ENCODE measurements at regions not wholly inside any gene's neighbourhood (a gene's known extent, or its start where the extent isn't known, plus 50 kb on each side); places are given as distances from the start of the nearest gene placed in this dataset.

DNA sequence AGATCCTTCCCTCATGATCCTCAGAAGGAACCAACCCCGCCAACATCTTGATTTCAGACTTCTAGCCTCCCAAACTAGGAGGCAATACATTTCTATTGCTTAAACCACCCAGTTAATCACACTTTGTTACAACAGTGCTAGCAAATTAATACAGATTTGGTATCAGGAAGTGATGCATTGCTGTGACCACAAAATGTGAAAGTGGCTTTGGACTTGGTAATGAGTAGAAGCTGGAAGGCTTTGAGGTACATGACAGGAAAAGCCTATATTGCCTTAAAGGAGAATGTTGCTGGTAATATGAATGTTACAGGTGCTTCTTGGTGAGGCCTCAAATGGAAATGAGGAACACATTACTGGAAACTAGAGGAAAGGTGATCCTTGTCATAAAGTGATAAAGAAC is 260.3 kb downstream of the SATB2 start:
- no peak overlapping the region for H3K9ac ChIP-seq (ENCODE audit: extremely low read depth, low read length, poor library complexity, severe bottlenecking)
- DNase-seq = no peak
- no peaks in the 10 kb centered on the region for H3K9me3 Mint-ChIP-seq
- TF ChIP-seq CTCF (conservative IDR thresholded peaks at IDR 0.05) = no peak
- no peaks in the 10 kb centered on the region for H3K36me3 ChIP-seq (ENCODE audit: control insufficient read depth, insufficient read depth, low read length)
- H3K27me3 Mint-ChIP-seq (ENCODE audit: insufficient read depth) = no peaks in the 10 kb centered on the region
- no peaks in the 10 kb centered on the region for H3K9me3 ChIP-seq (ENCODE audit: control insufficient read depth, low read length)
- peaks cover 1% of the 10 kb centered on the region for H3K4me1 Mint-ChIP-seq
- H3K4me3 ChIP-seq (ENCODE audit: low read length) = no peak overlapping the region
- H3K4me1 ChIP-seq (ENCODE audit: control insufficient read depth, insufficient read depth, low read length) = no peaks in the 10 kb centered on the region
- H3K27me3 ChIP-seq (ENCODE audit: control insufficient read depth, insufficient read depth, low read length, poor library complexity, severe bottlenecking) = no peaks in the 10 kb centered on the region
- 80 to 100% methylated on average over 1 of the region's 1 CpG for WGBS, 2 experiments (ENCODE audit: insufficient coverage in 1 of 2, insufficient read length in 1 of 2)
- no peak overlapping the region for H3K27ac ChIP-seq (ENCODE audit: low read depth, low read length)
- H3K36me3 Mint-ChIP-seq (ENCODE audit: low read depth) = no peaks in the 10 kb centered on the region
- no peak overlapping the region for H3K4me3 Mint-ChIP-seq
- H3K27ac Mint-ChIP-seq = no peak overlapping the region

GRCh38 chr2:199196686-199197085 is 261.1 kb downstream of the SATB2 start:
- no peak for TF ChIP-seq CTCF (conservative IDR thresholded peaks at IDR 0.05)
- no peak overlapping the region for H3K27ac ChIP-seq (ENCODE audit: low read depth, low read length)
- WGBS, 2 experiments (ENCODE audit: insufficient coverage in 1 of 2, insufficient read length in 1 of 2) = 95 to 100% methylated on average over 1 to 3 of the region's 3 CpGs
- no peaks in the 10 kb centered on the region for H3K4me1 ChIP-seq (ENCODE audit: control insufficient read depth, insufficient read depth, low read length)
- DNase-seq = no peak
- Mint-ChIP-seq H3K4me3 (no peak overlapping the region), H3K4me1 (peaks cover 3% of the 10 kb centered on the region), H3K36me3 (ENCODE audit: low read depth) (no peaks in the 10 kb centered on the region), H3K27me3 (ENCODE audit: insufficient read depth) (no peaks in the 10 kb centered on the region), H3K9me3 (no peaks in the 10 kb centered on the region), H3K27ac (no peak overlapping the region)
- no peaks in the 10 kb centered on the region for H3K9me3 ChIP-seq (ENCODE audit: control insufficient read depth, low read length)
- no peak overlapping the region for H3K9ac ChIP-seq (ENCODE audit: extremely low read depth, low read length, poor library complexity, severe bottlenecking)
- H3K4me3 ChIP-seq (ENCODE audit: low read length) = no peak overlapping the region
- H3K27me3 ChIP-seq (ENCODE audit: control insufficient read depth, insufficient read depth, low read length, poor library complexity, severe bottlenecking) = no peaks in the 10 kb centered on the region
- H3K36me3 ChIP-seq (ENCODE audit: control insufficient read depth, insufficient read depth, low read length) = no peaks in the 10 kb centered on the region

DNA sequence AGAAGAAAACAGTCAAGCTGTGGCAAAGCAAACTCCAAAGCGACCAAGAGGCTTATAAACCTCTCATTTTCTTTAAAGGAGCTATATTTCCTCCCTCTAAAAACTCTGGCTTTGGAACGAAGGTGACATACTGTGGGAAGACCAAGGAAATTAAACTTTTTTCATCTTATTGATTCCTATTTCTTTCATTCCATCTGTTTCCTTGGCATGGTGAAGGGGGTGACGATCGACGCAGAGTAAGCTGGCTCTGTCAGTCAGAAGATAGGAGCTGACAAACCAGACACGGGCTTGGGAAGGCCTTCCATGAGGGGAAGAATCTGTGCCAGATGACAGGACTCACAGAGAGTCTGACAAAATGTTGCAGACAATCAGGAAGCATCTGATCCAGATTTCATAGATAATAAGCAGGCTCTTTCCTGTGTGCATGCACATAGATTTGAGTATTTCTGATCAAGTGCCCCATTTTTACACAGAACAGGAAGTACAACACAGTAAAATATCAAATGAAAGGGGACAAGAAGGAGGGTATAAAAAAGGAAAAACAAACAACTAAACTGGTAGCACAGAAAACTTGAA is 261.7 kb downstream of the SATB2 start:
- Mint-ChIP-seq H3K27me3 (ENCODE audit: insufficient read depth) (no peaks in the 10 kb centered on the region), H3K9me3 (no peaks in the 10 kb centered on the region), H3K4me3 (no peak overlapping the region), H3K4me1 (peaks cover 6% of the 10 kb centered on the region), H3K27ac (no peak overlapping the region), H3K36me3 (ENCODE audit: low read depth) (no peaks in the 10 kb centered on the region)
- DNase-seq = no peak
- Histone ChIP-seq H3K4me3 (ENCODE audit: low read length) (no peak overlapping the region), H3K27me3 (ENCODE audit: control insufficient read depth, insufficient read depth, low read length, poor library complexity, severe bottlenecking) (no peaks in the 10 kb centered on the region), H3K36me3 (ENCODE audit: control insufficient read depth, insufficient read depth, low read length) (no peaks in the 10 kb centered on the region), H3K27ac (ENCODE audit: low read depth, low read length) (no peak overlapping the region), H3K9ac (ENCODE audit: extremely low read depth, low read length, poor library complexity, severe bottlenecking) (no peak overlapping the region), H3K4me1 (ENCODE audit: control insufficient read depth, insufficient read depth, low read length) (no peaks in the 10 kb centered on the region), H3K9me3 (ENCODE audit: control insufficient read depth, low read length) (no peaks in the 10 kb centered on the region)
- TF ChIP-seq CTCF (conservative IDR thresholded peaks at IDR 0.05) = no peak
- WGBS, 2 experiments (ENCODE audit: insufficient coverage in 1 of 2, insufficient read length in 1 of 2) = 94% methylated on average over 4 to 6 of the region's 6 CpGs

Data from endodermal cell (in vitro differentiated cells).